ENCODE measurements at regions not wholly inside any gene's neighbourhood (a gene's known extent, or its start where the extent isn't known, plus 50 kb on each side); places are given as distances from the start of the nearest gene placed in this dataset.
"Not testable (repeated sequence)": the region's sequence is repeated elsewhere in the genome, so short reads cannot be mapped to it uniquely, and the experiment has no call there.

- no peak for DNase-seq (ENCODE audit: low read depth, low spot score)
These were observed 148.3 kb upstream of the LMCD1 start for GRCh38 chr3:8353364-8353763.

- DNase-seq (ENCODE audit: low read depth, low spot score), result no peak
These were observed 146.3 kb upstream of the LMCD1 start for GRCh38 chr3:8355346-8355745.

- not testable (repeated sequence) for DNase-seq (ENCODE audit: low read depth, low spot score)
These were observed 145.6 kb upstream of the LMCD1 start for GRCh38 chr3:8356066-8356465.

GRCh38 chr3:8357859-8358258 lies 143.8 kb upstream of the LMCD1 start:
- no peak for DNase-seq (ENCODE audit: low read depth, low spot score)

GRCh38 chr3:8359133-8359532 lies 142.5 kb upstream of the LMCD1 start:
- no peak for DNase-seq (ENCODE audit: low read depth, low spot score)

GRCh38 chr3:8363200-8363599 lies 138.4 kb upstream of the LMCD1 start:
- DNase-seq (ENCODE audit: low read depth, low spot score), result no peak

GRCh38 chr3:8365541-8365940 lies 136.1 kb upstream of the LMCD1 start:
- no peak for DNase-seq (ENCODE audit: low read depth, low spot score)

GRCh38 chr3:8366219-8366810 lies 135.3 kb upstream of the LMCD1 start:
- no peak for DNase-seq (ENCODE audit: low read depth, low spot score)

GRCh38 chr3:8368598-8368997 lies 133.0 kb upstream of the LMCD1 start:
- DNase-seq (ENCODE audit: low read depth, low spot score), result no peak

- DNase-seq (ENCODE audit: low read depth, low spot score), result no peak
These were observed 132.0 kb upstream of the LMCD1 start for GRCh38 chr3:8369638-8370037.

- no peak for DNase-seq (ENCODE audit: low read depth, low spot score)
These were observed 130.5 kb upstream of the LMCD1 start for GRCh38 chr3:8371085-8371551.

- DNase-seq (ENCODE audit: low read depth, low spot score), result no peak
These were observed 129.6 kb upstream of the LMCD1 start for GRCh38 chr3:8371960-8372463.

GRCh38 chr3:8380904-8381704 lies 120.5 kb upstream of the LMCD1 start:
- DNase-seq (ENCODE audit: low read depth, low spot score), result no peak

GRCh38 chr3:8385848-8386620 lies 115.6 kb upstream of the LMCD1 start:
- no peak for DNase-seq (ENCODE audit: low read depth, low spot score)

- no peak for DNase-seq (ENCODE audit: low read depth, low spot score)
These were observed 114.1 kb upstream of the LMCD1 start for GRCh38 chr3:8387571-8387970.

GRCh38 chr3:8399686-8400085 lies 101.9 kb upstream of the LMCD1 start:
- no peak for DNase-seq (ENCODE audit: low read depth, low spot score)

- DNase-seq (ENCODE audit: low read depth, low spot score), result no peak
These were observed 100.7 kb upstream of the LMCD1 start for GRCh38 chr3:8400911-8401310.

GRCh38 chr3:8403996-8404395 lies 97.6 kb upstream of the LMCD1 start:
- DNase-seq (ENCODE audit: low read depth, low spot score), result no peak

GRCh38 chr3:8405144-8405543 lies 96.5 kb upstream of the LMCD1 start:
- DNase-seq (ENCODE audit: low read depth, low spot score), result no peak

- DNase-seq (ENCODE audit: low read depth, low spot score), result no peak
These were observed 95.1 kb upstream of the LMCD1 start for GRCh38 chr3:8406479-8406878.

GRCh38 chr3:8413337-8413926 lies 88.2 kb upstream of the LMCD1 start:
- DNase-seq (ENCODE audit: low read depth, low spot score), result no peak

GRCh38 chr3:8416965-8417364 lies 84.7 kb upstream of the LMCD1 start:
- no peak for DNase-seq (ENCODE audit: low read depth, low spot score)

All from smooth muscle cell of the brain vasculature (primary cell).